ENCODE measurements at regions not wholly inside any gene's neighbourhood (a gene's known extent, or its start where the extent isn't known, plus 50 kb on each side); places are given as distances from the start of the nearest gene placed in this dataset.
"Not testable (repeated sequence)": the region's sequence is repeated elsewhere in the genome, so short reads cannot be mapped to it uniquely, and the experiment has no call there.

DNA sequence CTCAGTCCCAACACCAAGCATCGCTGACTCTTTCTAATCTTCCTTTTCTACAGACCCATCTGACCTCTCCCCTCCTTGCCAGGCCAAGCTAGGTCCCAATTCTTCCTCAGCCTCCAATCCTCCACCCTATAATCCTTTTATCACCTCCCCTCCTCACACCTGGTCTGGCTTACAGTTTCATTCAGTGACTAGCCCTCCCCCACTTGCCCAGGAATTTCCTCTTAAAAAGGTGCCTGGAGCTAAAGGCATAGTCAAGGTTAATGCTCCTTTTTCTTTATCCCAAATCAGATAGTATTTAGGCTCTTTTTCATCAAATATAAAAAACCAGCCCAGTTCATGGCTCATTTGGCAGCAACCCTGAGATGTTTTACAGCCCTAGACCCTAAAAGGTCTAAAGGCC is 327.1 kb upstream of the KCNMB2 start:
- H3K27me3 Mint-ChIP-seq (ENCODE audit: insufficient read depth, unreplicated experiment); DNase-seq (ENCODE audit: unreplicated experiment); BruUV-seq (replicated peaks); H3K4me1 Mint-ChIP-seq (ENCODE audit: insufficient read depth, unreplicated experiment); H3K4me3 Mint-ChIP-seq (ENCODE audit: unreplicated experiment); intact Hi-C loops (cut with micrococcal nuclease); CTCF ChIA-PET; H3K36me3 Mint-ChIP-seq (ENCODE audit: insufficient read depth, unreplicated experiment); H3K9me3 Mint-ChIP-seq (ENCODE audit: unreplicated experiment): not testable (repeated sequence)
- peak overlapping the region; percentile 73 for H3K27ac Mint-ChIP-seq (ENCODE audit: low read depth, unreplicated experiment)
- POLR2A ChIA-PET, result interaction anchor here (0.7 to 1.4 kb wide), 2 partner anchors 9 to 1770 kb away, joined by 3 to 5 read pairs; no protein-coding TSS in a partner anchor

DNA sequence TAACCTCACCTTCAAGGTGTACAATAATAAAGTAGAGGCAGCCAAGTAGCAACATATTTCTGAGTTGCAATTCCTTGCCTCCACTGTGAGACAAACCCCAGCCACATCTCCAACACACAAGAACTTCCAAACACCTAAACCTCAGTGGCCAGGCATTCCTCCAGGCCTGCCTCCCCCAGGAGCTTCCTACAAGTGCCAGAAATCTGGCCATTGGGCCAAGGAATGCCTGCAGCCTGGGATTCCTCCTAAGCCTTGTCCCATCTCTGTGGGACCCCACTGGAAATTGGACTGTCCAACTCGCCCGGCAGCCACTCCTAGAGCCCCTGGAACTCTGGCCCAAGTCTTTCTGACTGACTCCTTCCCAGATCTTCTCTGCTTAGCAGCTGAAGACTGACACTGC is 326.6 kb upstream of the KCNMB2 start:
- intact Hi-C loops (cut with micrococcal nuclease); H3K27me3 Mint-ChIP-seq (ENCODE audit: insufficient read depth, unreplicated experiment); H3K9me3 Mint-ChIP-seq (ENCODE audit: unreplicated experiment); DNase-seq (ENCODE audit: unreplicated experiment); H3K4me3 Mint-ChIP-seq (ENCODE audit: unreplicated experiment); H3K4me1 Mint-ChIP-seq (ENCODE audit: insufficient read depth, unreplicated experiment); BruUV-seq (replicated peaks); CTCF ChIA-PET; H3K36me3 Mint-ChIP-seq (ENCODE audit: insufficient read depth, unreplicated experiment): not testable (repeated sequence)
- peak overlapping the region; percentile 73 for H3K27ac Mint-ChIP-seq (ENCODE audit: low read depth, unreplicated experiment)
- POLR2A ChIA-PET, result interaction anchor here (1.4 kb wide), 1 partner anchor 9 kb away, joined by 5 read pairs; no protein-coding TSS in a partner anchor

DNA sequence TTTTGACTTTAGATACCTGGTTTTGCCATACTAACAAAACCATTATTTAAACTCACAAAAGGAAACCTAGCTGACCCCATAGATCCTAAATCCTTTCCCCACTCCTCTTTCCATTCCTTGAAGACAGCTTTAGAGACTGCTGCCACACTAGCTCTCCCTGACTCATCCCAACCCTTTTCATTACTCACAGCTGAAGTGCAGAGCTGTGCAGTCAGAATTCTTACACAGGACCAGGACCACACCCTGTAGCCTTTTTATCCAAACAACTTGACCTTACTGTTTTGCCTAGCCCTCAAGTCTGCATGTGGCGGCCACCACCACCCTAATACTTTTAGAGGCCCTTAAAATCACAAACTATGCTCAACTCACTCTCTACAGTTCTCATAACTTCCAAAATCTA is 325.1 kb upstream of the KCNMB2 start:
- intact Hi-C loops (cut with micrococcal nuclease); BruUV-seq (replicated peaks); H3K36me3 Mint-ChIP-seq (ENCODE audit: insufficient read depth, unreplicated experiment); H3K4me1 Mint-ChIP-seq (ENCODE audit: insufficient read depth, unreplicated experiment); H3K27ac Mint-ChIP-seq (ENCODE audit: low read depth, unreplicated experiment); CTCF ChIA-PET; H3K9me3 Mint-ChIP-seq (ENCODE audit: unreplicated experiment); H3K4me3 Mint-ChIP-seq (ENCODE audit: unreplicated experiment); H3K27me3 Mint-ChIP-seq (ENCODE audit: insufficient read depth, unreplicated experiment); POLR2A ChIA-PET: not testable (repeated sequence)
- DNase-seq (ENCODE audit: unreplicated experiment), result peak; percentile 26

DNA sequence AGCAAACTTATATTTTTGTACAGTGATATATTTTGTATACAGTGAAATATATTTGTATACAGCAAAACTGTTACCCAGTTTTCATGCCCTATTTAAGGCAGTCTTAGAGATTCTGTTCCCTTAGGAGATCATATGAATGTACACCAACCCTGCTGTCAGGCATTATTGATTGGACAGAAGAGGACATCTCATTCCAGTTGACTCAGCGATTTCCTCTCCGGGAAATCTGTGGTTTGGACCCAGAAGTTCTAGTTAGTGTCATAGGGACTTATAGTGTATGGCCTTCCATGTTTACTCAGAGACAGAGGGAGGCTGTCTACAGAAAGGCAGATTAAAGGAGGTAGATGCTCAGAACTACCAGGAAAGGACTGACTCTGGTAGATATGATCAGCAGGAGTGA is 318.8 kb upstream of the KCNMB2 start:
- no peaks in the 10 kb centered on the region for H3K36me3 Mint-ChIP-seq (ENCODE audit: insufficient read depth, unreplicated experiment)
- BruUV-seq (replicated peaks), result no TSS peak
- H3K4me1 Mint-ChIP-seq (ENCODE audit: insufficient read depth, unreplicated experiment), result no peaks in the 10 kb centered on the region
- DNase-seq (ENCODE audit: unreplicated experiment), result no peak
- H3K9me3 Mint-ChIP-seq (ENCODE audit: unreplicated experiment), result no peaks in the 10 kb centered on the region
- no peak overlapping the region for H3K27ac Mint-ChIP-seq (ENCODE audit: low read depth, unreplicated experiment)
- TF ChIP-seq, protein P1, sequence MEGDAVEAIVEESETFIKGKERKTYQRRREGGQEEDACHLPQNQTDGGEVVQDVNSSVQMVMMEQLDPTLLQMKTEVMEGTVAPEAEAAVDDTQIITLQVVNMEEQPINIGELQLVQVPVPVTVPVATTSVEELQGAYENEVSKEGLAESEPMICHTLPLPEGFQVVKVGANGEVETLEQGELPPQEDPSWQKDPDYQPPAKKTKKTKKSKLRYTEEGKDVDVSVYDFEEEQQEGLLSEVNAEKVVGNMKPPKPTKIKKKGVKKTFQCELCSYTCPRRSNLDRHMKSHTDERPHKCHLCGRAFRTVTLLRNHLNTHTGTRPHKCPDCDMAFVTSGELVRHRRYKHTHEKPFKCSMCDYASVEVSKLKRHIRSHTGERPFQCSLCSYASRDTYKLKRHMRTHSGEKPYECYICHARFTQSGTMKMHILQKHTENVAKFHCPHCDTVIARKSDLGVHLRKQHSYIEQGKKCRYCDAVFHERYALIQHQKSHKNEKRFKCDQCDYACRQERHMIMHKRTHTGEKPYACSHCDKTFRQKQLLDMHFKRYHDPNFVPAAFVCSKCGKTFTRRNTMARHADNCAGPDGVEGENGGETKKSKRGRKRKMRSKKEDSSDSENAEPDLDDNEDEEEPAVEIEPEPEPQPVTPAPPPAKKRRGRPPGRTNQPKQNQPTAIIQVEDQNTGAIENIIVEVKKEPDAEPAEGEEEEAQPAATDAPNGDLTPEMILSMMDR (IDR thresholded peaks at IDR 0.05; ENCODE audit: unreplicated experiment), result no peak
- intact Hi-C loops (cut with micrococcal nuclease), result no loop called here
- H3K4me3 Mint-ChIP-seq (ENCODE audit: unreplicated experiment), result no peak overlapping the region
- no peaks in the 10 kb centered on the region for H3K27me3 Mint-ChIP-seq (ENCODE audit: insufficient read depth, unreplicated experiment)
- ChIA-PET CTCF (no interaction called here), POLR2A (no interaction called here)

DNA sequence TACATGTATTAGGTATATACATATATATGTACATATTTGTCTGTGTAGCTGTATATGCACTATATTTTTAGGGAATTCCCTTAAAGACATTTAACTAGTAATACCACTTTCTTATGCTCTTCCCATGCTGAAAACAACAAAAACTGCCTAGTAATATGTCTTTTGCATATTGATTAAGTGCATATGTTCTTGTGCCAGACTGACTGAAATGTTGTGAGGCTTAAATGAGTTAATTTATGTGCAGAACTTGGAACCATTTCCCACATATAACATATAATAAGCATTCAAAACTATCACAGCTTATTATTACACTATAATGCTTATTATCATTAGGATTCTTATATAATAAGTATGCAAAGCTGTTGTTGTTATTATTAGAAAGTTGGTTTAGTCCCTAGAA is 318.0 kb upstream of the KCNMB2 start:
- no TSS peak for BruUV-seq (replicated peaks)
- H3K4me1 Mint-ChIP-seq (ENCODE audit: insufficient read depth, unreplicated experiment), result no peaks in the 10 kb centered on the region
- H3K27ac Mint-ChIP-seq (ENCODE audit: low read depth, unreplicated experiment), result no peak overlapping the region
- DNase-seq (ENCODE audit: unreplicated experiment), result no peak
- intact Hi-C loops (cut with micrococcal nuclease), result no loop called here
- no peaks in the 10 kb centered on the region for H3K9me3 Mint-ChIP-seq (ENCODE audit: unreplicated experiment)
- TF ChIP-seq, protein P1 (IDR thresholded peaks at IDR 0.05; ENCODE audit: unreplicated experiment), result no peak
- ChIA-PET POLR2A (interaction anchor here (0.7 kb wide), 1 partner anchor 30 kb away, joined by 4 read pairs; no protein-coding TSS in a partner anchor), CTCF (interaction anchor here (0.6 to 0.7 kb wide), 2 partner anchors 126 to 638 kb away, joined by 3 to 4 read pairs; no protein-coding TSS in a partner anchor)
- H3K36me3 Mint-ChIP-seq (ENCODE audit: insufficient read depth, unreplicated experiment), result no peaks in the 10 kb centered on the region
- no peak overlapping the region for H3K4me3 Mint-ChIP-seq (ENCODE audit: unreplicated experiment)
- H3K27me3 Mint-ChIP-seq (ENCODE audit: insufficient read depth, unreplicated experiment), result no peaks in the 10 kb centered on the region

DNA sequence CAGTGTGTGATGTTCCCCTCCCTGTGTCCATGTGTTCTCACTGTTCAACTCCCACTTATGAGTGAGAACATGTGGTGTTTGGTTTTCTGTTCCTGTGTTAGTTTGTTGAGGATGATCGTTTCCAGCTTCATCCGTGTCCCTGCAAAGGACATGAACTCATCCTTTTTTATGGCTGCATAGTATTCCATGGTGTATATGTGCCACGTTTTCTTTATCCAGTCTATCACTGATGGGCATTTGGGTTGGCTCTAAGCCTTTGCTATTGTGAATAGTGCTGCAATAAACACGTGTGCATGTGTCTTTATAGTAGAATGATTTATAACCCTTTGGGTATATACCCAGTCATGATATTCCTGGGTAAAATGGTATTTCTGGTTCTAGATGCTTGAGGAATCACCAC is 316.6 kb upstream of the KCNMB2 start:
- H3K4me1 Mint-ChIP-seq (ENCODE audit: insufficient read depth, unreplicated experiment); H3K27ac Mint-ChIP-seq (ENCODE audit: low read depth, unreplicated experiment); CTCF ChIA-PET; intact Hi-C loops (cut with micrococcal nuclease); H3K4me3 Mint-ChIP-seq (ENCODE audit: unreplicated experiment); POLR2A ChIA-PET; BruUV-seq (replicated peaks); H3K36me3 Mint-ChIP-seq (ENCODE audit: insufficient read depth, unreplicated experiment); DNase-seq (ENCODE audit: unreplicated experiment); H3K9me3 Mint-ChIP-seq (ENCODE audit: unreplicated experiment); H3K27me3 Mint-ChIP-seq (ENCODE audit: insufficient read depth, unreplicated experiment): not testable (repeated sequence)
